ENCODE measurements at regions not wholly inside any gene's neighbourhood (a gene's known extent, or its start where the extent isn't known, plus 50 kb on each side); places are given as distances from the start of the nearest gene placed in this dataset.

- TF ChIP-seq ZNF274 (IDR thresholded peaks at IDR 0.05; ENCODE audit: low read depth, low read length), result no peak
- no peak for TF ChIP-seq YY1 (IDR thresholded peaks at IDR 0.05; ENCODE audit: insufficient read depth, insufficient read length)
Measured at GRCh38 chr6:41469156-41470028, 76.8 kb upstream of the FOXP4 start.

Data from NT2/D1 (cell line).